NCI-H82 treated with DMSO at 0.1 percent for 48 hours (cell line): ENCODE measurements at regions not wholly inside any gene's neighbourhood (a gene's known extent, or its start where the extent isn't known, plus 50 kb on each side); places are given as distances from the start of the nearest gene placed in this dataset.

Experiments
- DNase-seq: peaks from one replicate; lab custom pipeline; 2025; ENCODE audit not compliant: unreplicated experiment; lab: John Stamatoyannopoulos, UW

DNA sequence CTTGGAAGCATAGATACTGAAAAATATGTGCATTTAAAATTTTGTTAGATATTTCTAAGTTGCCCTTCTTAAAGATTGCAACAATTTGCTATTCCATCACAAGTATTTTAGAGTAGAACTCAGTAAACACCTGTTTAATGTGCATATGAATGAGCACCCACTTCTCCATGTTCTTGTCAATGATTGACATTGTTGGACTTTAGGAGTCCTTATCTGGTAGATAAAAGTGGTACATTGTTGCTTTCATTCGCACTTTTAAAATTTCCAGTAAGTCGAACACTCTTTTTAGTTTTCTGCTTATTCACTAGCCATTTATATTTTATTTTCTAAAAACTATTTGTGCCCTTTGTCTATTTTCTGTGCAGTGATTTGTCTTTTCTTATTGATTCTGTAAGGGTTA, 478.3 kb downstream of the SOX2 start:
- DNase-seq = no peak

DNA sequence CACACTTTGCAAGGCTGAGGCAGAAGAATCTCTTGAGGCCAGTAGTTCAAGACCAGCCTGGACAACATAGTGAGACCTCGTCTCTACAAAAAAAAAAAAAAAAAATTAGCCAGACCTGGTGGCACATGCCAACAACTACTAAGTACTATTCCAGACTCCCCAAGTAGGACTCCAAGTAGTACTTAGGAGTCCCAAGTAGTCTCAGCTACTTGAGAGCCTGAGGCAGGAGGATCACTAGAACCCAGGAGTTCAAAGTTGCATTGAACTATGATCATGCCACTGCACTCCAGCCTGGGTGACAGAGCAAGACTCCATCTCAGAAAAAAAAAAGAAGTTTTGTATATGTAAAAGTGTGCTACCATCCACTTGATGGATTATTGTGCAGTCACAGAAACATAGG, 486.6 kb downstream of the SOX2 start:
- no peak for DNase-seq

DNA sequence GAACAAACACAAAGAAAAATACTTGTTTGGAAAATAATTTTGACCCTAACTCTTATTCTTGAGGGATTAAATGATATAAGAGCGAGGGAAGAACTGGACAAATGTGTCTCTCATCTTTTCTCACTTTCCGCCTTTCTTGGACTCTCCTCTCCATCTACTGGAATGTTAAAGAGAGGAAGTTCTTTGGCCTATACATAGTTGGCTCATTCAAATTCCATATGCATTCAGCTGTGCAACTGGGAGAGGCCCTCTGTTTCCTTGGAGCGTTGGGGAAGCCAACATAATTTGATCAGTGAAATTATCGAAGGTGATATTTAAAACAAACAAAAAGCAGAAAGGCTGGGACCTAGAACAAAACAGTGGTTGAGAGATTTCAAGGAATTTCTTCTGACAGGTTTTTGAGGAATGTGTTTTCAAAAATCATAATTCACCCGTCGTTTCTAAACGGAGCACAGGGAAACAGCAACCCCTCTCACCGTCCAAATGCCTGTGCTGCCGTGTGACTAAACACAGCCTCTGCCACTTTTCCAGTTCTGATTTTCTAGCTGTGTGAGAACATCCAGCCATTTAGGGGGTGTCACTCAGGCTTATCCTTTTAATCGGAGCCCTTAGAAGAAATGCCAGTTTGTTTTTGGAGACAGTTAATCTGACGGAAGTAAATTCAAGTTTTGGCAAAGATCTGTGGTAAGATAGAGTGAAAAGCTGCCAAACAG, 489.9 kb downstream of the SOX2 start:
- DNase-seq = no peak

DNA sequence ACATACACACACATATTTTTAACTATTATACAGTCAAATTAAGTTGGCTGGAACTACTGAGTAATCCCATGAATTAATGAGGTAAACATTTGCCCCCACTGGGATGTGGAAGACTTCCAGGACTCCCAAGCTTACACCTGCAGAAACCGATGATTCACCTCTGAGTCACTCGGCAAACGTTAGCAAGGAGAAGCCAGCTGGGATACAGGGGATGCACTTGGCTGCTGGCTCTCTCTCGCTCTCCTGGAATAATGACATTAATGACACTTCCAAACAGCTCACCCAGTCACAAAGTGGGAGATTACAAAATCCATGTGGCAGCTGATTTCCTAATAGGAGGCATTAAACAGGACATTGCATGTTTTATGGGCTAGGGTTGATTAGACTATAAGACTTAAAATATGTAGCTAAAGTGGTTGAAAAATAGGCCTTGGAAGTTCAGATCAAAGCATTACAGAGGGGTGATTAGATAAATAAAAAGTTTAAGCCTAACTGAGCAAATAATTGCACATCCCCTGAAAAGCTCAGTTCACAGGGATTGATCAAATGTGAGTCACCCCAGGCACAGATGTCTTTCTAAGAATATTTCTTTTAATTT, 500.9 kb downstream of the SOX2 start:
- DNase-seq = no peak

DNA sequence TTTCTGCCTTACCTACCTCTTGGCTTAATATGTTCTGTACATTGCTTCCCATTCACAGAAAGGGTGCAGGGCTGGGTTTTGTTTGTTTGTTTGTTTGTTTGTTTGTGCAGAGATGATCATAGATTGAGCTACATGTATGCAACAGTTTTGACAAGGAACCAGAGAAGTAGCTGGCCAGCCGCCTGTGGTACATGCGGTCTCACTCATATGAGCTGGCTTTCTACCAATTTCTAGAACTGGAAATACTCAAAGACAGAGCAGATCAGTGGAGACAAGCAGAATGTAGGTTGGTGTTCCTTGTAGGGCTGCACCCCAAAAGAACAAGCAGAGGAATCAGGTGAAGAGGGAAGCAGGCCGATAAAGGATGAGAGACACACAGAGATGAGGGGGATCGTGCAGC, 502.7 kb downstream of the SOX2 start:
- no peak for DNase-seq

DNA sequence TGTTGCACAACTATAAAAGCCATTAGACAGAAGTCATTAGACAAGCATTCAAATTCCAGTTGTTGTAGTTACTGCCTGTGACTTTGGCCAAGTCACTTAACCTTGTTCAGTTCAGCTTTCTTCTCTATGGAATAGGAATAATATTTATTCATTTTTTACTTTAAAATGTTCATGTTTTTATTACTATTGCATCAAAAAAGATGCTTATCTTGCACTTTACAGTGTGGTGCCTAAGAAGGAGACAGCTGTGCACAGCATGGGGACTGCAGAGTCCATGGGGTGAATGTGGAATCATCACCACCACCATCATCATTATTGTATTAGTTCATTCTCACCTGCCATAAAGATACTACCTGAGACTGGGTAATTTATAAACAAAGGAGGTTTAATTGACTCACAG, 504.2 kb downstream of the SOX2 start:
- DNase-seq = no peak

DNA sequence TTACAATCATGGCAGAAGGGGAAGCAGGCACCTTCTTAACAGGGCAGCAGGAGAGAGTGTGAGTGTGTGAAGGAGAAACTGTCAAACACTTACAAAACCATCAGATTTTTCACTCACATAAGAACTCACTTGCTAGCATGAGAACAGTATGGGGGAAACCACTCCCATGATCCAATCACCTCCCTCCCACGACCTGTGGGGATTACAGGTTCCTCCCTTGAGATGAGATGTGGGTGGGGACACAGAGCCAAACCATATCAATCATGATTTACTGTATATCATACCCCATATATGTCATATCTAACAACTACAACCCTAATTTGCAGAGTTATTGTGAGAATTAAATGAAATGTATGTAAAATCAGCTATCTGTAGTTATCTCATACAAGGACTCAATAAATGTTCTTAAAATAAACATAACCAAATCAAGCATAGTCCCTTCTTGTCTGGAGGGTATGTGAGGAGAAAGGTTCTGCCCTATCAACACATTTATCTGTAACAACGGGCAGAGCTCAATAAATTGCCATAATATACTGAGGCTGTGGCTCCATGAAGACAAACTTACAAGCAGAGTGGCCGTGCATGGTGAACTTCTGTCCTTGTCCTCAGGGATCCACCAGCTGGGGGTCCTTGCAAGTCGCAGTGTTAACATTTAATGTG, 504.7 kb downstream of the SOX2 start:
- no peak for DNase-seq

DNA sequence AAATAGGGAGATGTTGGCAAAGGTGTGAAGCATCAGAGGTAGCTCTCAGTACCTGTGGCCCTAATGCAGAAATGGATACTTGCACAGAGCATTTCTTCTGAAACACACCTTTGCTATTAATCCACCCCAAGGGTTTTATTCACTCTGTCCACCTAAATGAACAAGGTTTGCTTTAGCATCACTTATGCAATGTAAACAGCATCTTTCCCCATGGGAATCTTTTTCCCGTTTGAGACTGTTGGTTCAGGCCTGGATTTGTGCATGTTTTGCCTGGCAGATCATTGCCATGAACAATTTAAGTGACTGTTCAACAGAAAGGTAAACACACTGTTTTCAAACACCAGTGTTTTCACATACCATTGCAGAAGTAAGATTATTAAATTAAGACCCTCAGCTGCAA, 508.3 kb downstream of the SOX2 start:
- no peak for DNase-seq

DNA sequence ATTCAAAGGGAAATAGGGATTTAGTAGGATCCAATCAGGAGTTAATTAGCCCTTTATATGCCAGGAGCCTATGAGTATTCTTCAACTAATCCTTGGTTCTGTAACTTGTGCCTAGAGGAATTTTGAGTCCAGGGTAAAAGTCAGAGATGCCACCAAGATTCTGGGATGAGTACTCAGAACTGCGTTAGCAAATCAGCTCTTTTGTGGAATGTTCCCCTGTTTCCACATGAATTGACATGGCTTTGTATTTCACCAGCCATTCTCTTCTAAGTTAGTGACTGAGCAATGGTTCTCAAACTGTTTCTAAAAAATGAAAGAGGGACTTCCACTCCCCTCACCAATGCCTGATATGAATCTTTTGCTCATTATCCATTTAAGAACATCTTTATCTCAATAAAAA, 508.7 kb downstream of the SOX2 start:
- no peak for DNase-seq

DNA sequence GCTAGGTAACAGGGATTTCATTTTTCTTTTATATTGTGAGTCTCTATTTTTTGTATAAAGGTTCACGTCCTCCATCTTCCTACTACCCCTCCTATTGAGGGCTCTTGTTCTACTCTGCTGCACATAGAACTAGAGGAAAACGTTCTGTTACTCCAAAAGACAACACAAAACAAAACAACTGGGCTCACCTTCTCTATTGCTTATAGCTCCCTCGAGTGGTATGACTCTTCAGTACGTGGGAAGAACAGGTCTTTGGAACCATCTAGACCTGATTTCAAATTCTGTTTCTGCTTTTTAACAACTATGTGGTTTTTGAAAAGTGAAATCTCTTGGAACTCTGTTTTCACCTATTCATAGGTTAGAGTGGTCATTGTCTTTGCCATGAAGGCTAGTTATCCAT, 515.3 kb downstream of the SOX2 start:
- no peak for DNase-seq

DNA sequence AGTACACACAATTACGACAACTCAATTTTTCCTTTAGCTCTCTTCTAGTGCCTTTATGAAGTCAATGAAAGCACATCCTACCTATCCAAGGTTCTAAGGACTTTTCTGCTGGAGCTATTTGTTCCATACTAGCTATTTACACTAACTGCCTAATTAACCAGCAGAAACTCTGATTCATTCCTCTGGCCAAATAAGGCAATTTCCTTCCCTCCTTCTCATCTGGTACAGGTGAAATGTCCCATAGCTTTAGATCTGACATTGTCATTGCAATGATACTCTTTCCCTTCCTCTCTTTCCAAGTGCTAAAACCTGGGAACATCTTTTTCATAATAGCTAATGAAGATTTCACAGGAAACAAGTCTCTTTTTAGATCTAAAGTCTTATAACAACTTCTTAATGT, 521.7 kb downstream of the SOX2 start:
- no peak for DNase-seq

DNA sequence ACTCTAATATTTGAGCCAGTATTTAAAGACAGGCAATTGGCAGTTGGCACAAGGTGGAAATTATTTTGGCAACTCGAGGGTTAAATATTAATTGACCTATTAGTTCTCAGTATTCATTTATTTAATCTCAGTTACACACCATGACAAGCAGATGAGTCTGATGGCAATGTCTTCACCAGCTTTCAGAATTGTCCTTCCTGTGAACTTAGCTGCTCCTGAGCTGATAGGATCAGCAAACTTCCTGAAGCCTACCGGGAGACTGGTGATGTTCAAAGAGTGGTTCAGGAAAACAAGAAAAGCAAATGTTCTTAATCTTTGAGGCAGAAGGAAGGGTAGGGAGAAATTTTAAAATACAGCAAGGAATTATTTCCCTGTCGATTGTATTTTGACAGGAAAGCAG, 522.2 kb downstream of the SOX2 start:
- no peak for DNase-seq

DNA sequence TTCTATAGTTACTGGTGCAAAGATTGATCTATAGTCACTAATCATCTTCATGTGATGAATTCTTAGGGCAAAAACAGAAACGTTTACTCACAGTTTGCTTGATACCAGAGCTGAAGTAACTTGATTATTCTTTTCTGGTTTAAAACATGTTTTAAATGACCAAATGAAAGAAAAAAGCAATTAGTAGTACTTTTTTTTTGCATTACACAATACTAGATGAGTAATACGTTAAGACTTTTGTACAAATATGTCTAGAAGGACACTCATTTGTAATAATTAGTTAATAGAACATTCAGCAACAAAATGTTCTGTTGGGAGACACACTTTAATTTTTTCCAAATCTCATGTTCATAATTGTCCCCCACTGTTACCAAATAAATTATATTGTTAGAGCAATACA, 523.2 kb downstream of the SOX2 start:
- no peak for DNase-seq

DNA sequence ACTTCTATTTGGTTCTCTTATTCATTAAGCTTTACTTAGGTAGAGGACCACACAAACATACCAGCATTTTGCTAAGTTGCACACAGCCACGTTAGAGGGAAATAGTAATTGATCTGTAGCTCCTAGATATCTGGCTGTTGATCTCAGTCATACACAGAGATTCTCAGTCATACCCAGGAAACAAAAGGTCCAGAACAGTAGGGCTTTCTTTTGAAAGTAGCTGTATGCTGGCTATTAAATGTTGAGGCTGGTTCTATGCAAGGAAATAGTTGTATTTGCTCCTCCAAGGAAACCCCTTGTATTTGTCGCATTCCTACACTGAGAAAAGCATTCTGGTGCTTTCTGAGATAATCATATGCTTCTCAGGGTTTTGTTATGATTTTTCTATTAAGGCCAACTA, 523.8 kb downstream of the SOX2 start:
- no peak for DNase-seq

DNA sequence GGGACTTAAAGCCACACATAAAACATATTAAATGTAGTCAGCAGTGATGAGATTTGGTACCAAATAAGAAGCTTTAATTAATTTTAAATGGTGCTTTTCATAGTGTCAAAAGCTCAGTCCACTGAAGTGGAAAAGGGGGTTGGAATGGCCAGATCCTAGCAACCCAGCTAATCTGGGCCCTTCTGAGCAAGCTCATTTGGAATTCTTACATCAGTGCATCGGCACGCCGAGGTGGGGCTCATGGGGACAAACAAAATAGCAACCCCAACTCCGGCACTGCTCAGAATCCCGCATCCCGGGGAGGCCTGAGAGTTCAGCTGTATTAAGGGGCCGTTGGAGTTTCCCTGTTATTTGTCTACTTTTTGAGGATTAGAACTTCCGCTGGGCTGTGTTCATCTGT, 526.4 kb downstream of the SOX2 start:
- DNase-seq = no peak

DNA sequence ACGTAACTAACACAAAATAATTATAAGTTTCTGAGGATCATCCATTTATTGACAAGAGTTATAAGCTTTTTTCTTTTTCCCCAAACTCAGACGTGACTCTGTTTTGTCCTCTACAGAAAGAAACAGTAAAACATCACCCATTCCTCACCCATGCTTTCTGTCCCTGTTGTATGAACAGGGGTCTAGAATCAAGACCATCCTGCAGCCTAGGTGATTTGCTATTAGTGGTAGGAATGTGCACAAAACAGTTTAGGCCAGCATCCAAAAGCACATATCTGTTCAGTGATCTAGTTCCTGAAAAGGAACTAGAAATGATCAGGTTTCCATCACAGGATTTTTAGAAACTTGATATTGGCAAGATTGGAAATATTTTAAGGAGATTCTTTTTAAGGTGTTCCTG, 527.6 kb downstream of the SOX2 start:
- no peak for DNase-seq

DNA sequence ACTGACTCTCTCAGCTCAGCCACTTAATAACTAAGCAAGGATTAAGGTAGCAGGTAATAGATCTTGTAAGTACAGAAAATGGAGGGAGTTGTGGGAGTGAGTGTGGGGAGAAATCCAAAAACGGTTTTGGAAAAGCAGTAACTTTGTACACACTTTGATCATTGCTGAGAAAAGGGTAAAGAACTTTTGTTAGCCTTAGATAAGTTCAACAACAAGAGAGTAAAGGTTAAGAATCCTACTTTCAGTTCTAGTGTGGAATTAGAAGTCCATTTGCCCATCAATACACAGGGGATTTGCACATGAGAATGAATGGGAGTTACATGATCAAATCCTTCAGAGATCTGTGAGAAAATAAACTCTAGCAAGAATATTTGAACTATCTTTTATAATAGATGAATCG, 528.7 kb downstream of the SOX2 start:
- no peak for DNase-seq

DNA sequence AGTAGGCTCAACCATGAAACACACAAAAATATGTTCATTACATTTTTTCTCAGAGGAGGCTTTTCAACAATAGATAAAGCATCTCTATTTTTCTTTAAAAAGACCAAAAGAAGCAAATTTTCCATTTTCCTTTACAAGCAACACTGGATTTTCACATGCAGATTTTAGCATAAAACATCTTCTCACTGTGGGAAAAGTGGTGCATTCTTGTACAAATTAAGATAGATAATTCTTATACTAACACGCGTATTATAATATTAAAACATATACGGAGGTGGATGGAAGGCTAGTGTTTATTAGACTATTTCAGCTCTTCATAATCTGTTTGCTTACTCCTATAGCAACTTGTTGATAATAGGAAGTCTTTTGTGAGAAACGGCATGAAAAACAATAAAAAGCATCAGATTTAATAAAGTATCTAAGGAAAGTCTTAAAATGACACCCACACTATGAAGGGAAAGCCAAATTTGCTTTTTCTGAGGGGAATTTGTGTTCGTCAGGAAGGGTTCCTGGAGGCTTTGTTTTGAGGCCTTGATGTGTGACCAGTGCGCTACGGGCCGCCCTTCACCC, 529.6 kb downstream of the SOX2 start:
- DNase-seq = no peak

DNA sequence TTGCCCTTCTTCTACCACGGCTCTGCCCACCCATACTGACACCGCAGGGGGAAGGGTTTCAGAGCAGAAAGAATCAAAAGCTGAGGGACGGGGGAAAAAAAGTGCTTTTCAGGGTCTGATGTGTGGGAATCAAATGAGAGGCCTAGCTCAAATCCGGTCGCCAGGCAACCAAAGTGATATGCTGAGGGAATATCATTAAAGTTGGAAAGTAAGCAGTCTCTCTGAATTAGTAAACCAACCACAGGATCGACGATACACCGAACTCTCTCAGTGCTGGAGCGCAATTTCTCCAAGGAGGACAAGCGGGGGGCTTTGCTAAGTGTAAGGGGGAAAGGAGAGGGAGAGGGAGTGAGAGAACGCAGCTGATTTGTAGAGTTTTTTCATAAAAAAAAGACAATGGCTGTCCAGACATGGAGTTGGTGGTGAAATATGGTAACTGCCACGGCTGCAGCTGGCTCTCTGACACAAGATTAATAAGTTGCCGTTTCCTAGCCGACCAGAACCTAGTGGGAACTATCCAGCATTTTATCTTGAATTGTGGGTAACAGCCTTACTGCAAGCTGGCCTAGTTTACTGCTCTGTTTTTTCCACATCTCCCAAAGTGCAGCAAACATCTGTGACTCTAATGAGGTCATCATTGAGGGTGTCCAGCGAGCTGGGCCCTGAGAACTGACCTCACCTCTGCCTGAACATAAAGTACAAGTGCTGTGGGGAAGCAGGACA, 530.2 kb downstream of the SOX2 start:
- no peak for DNase-seq

DNA sequence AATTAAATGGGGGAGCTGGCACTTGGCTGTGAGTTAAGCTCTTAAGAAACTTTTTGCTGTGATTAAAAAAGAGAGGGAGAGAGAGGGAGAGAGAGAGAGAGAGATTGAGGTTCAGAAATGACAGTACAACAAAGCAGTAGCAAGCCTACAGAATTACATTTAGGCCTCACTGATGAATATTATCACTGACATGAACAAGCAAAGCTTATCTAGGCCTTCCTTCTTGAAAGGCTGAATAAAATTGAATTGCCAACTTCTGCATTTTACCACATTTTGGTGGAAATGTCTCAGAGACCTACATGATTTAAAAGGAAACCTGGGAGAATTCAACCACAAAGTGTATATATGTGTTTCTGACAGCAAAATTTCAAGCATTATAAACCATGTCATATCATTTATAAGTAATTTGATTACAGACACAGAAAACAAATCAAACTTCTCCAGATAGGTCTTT, 530.8 kb downstream of the SOX2 start:
- DNase-seq = no peak

DNA sequence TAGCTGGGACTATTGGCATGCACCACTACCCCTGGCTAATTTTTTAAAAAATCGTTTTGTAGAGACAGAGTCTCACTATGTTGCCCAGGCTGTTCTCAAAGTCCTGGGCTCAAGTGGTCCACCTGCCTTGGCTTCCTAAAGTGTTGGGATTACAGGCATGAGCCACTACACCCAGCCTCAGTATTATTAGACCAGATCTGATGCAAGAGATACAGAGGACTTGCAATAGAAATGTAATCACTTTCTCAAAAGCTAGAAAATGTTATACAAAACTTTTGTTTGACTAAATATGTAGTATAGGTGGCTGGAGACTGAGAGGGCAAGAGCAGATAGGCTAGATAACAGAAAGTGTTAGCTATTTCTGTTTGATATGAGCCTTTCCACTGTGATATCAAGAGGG, 531.9 kb downstream of the SOX2 start:
- DNase-seq = no peak
